ENCODE measurements at regions not wholly inside any gene's neighbourhood (a gene's known extent, or its start where the extent isn't known, plus 50 kb on each side); places are given as distances from the start of the nearest gene placed in this dataset.

GRCh38 chr4:3679851-3680311 lies 86.3 kb upstream of the ADRA2C start:
- TF ChIP-seq CSDC2 (CRISPR knock-in tag; IDR thresholded peaks at IDR 0.05) = no peak
- no peak for TF ChIP-seq RARB (CRISPR knock-in tag; IDR thresholded peaks at IDR 0.05)
- no peak for TF ChIP-seq ZFP30 (CRISPR knock-in tag; IDR thresholded peaks at IDR 0.05)
- TF ChIP-seq GLIS3 (CRISPR knock-in tag; IDR thresholded peaks at IDR 0.05) = no peak
- no peak for TF ChIP-seq BACH2 (CRISPR knock-in tag; IDR thresholded peaks at IDR 0.05; ENCODE audit: borderline replicate concordance)
- TF ChIP-seq TSHZ2 (CRISPR knock-in tag; IDR thresholded peaks at IDR 0.05) = no peak
- no peak for TF ChIP-seq TOX (CRISPR knock-in tag; IDR thresholded peaks at IDR 0.05; ENCODE audit: borderline replicate concordance)
- TF ChIP-seq ZFP3 (CRISPR knock-in tag; IDR thresholded peaks at IDR 0.05) = no peak
